SU-DHL-6 (cell line): ENCODE measurements at regions not wholly inside any gene's neighbourhood (a gene's known extent, or its start where the extent isn't known, plus 50 kb on each side); places are given as distances from the start of the nearest gene placed in this dataset.

Source experiments
- H2AFZ ChIP-seq: fragments of 200-600 bp; sonication (generic); 2 replicates; pipeline ENCODE4 v1.6.1; 2014; ENCODE audit warnings: low read depth, mild to moderate bottlenecking, moderate library complexity, mixed read lengths, antibody characterized with exemption, low read length; ENCODE audit not compliant: severe bottlenecking
- H3F3A ChIP-seq: fragments of 200-600 bp; shearing (Covaris generic); 2 replicates; pipeline ENCODE4 v1.6.0; 2016; ENCODE audit warnings: antibody characterized with exemption, mild to moderate bottlenecking; ENCODE audit not compliant: insufficient read depth
- H3K27ac ChIP-seq: fragments of 200-600 bp; sonication (generic); 2 replicates; pipeline ENCODE4 v1.5.1; 2016; ENCODE audit warnings: low read depth, mild to moderate bottlenecking, low read length, moderate library complexity, mixed read lengths
- H3K27me3 ChIP-seq: fragments of 200-600 bp; sonication (generic), shearing (Covaris generic); 2 replicates; pipeline ENCODE4 v1.6.0; 2014; ENCODE audit warnings: mild to moderate bottlenecking, low read length
- H3K36me3 ChIP-seq: fragments of 200-600 bp; sonication (generic); 2 replicates; pipeline ENCODE4 v1.6.1; 2014; ENCODE audit warnings: mild to moderate bottlenecking, low read length, mixed read lengths
- H3K4me2 ChIP-seq: fragments of 300-600, 200-600 bp; shearing (Covaris generic), sonication (generic); 2 replicates; pipeline ENCODE4 v1.6.0; 2014; ENCODE audit warnings: low read length, low read depth, mild to moderate bottlenecking; ENCODE audit not compliant: poor library complexity, severe bottlenecking
- H3K4me3 ChIP-seq: fragments of 200-600 bp; sonication (generic); 2 replicates; pipeline ENCODE4 v1.5.1; 2014; ENCODE audit warnings: antibody characterized with exemption, low read length, mild to moderate bottlenecking, mixed read lengths; ENCODE audit not compliant: insufficient read depth, poor library complexity, severe bottlenecking
- H3K79me2 ChIP-seq: fragments of 200-600 bp; sonication (generic); 2 replicates; pipeline ENCODE4 v1.6.1; 2014; ENCODE audit warnings: mild to moderate bottlenecking, low read length, moderate library complexity; ENCODE audit not compliant: insufficient read depth
- H3K9ac ChIP-seq: fragments of 200-600 bp; sonication (generic); 2 replicates; pipeline ENCODE4 v1.7.0; 2014; ENCODE audit warnings: mild to moderate bottlenecking, low read length
- H3K9me2 ChIP-seq: fragments of 200-600 bp; sonication (generic); replicated peaks from 2 replicates; pipeline ENCODE4 v1.6.1; 2014; ENCODE audit warnings: low read length; ENCODE audit not compliant: insufficient read depth
- H3K9me3 ChIP-seq: fragments of 200-600 bp; sonication (generic); 2 replicates; pipeline ENCODE4 v1.6.1; 2014; ENCODE audit warnings: low read length, mixed read lengths; ENCODE audit not compliant: insufficient read depth
- H4K20me1 ChIP-seq: fragments of 200-600 bp; sonication (generic); 2 replicates; pipeline ENCODE4 v1.6.1; 2014; ENCODE audit warnings: low read depth, mild to moderate bottlenecking, antibody characterized with exemption, low read length, moderate library complexity, mixed read lengths
- EZH2phosphoT487 ChIP-seq: fragments of 200-600 bp; sonication (generic), shearing (Covaris generic); conservative IDR thresholded peaks from 2 replicates; pipeline ENCODE4 v1.6.1; 2018; ENCODE audit warnings: mild to moderate bottlenecking, antibody characterized with exemption, low read length, moderate library complexity, mixed read lengths
- TF ChIP-seq, protein P1 (sequence below): fragments of 200-600 bp; sonication (generic); IDR thresholded peaks from one replicate; pipeline ENCODE4 v1.5.1; 2017; ENCODE audit warnings: antibody characterized with exemption, mild to moderate bottlenecking, low read length, moderate library complexity; ENCODE audit not compliant: insufficient read depth, poor library complexity, severe bottlenecking

DNA sequence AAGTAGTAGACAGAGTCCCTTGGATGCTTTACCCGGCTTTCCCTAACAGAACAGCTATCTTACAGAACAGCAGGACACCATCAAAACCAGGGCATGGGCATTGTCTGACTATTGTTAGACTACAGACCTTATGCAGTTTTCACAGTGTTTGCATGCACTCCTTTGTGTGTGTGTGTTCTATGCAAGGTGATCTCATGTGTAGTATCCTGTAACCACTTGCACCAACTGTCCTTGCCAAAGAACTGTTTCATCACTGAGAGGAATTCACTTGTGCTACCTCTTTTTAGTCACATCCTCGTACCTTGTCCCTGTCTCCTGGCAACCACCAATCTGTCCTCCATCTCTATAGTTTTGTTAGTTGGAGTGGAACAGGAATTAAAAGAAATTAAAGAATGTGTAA lies 183.6 kb upstream of the PZP start:
- H3K79me2 ChIP-seq: no peaks in the 10 kb centered on the region
- H3K9ac ChIP-seq: no peak overlapping the region
- no peak overlapping the region for H3K4me2 ChIP-seq
- H3F3A ChIP-seq: no peaks in the 10 kb centered on the region
- TF ChIP-seq, protein P1, sequence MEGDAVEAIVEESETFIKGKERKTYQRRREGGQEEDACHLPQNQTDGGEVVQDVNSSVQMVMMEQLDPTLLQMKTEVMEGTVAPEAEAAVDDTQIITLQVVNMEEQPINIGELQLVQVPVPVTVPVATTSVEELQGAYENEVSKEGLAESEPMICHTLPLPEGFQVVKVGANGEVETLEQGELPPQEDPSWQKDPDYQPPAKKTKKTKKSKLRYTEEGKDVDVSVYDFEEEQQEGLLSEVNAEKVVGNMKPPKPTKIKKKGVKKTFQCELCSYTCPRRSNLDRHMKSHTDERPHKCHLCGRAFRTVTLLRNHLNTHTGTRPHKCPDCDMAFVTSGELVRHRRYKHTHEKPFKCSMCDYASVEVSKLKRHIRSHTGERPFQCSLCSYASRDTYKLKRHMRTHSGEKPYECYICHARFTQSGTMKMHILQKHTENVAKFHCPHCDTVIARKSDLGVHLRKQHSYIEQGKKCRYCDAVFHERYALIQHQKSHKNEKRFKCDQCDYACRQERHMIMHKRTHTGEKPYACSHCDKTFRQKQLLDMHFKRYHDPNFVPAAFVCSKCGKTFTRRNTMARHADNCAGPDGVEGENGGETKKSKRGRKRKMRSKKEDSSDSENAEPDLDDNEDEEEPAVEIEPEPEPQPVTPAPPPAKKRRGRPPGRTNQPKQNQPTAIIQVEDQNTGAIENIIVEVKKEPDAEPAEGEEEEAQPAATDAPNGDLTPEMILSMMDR: no peak
- TF ChIP-seq EZH2phosphoT487: no peak
- no peak overlapping the region for H3K27ac ChIP-seq
- H4K20me1 ChIP-seq: no peaks in the 10 kb centered on the region
- H3K36me3 ChIP-seq: no peaks in the 10 kb centered on the region
- no peak overlapping the region for H3K4me3 ChIP-seq
- no peaks in the 10 kb centered on the region for H3K9me3 ChIP-seq
- H2AFZ ChIP-seq: no peak overlapping the region
- H3K9me2 ChIP-seq: no peaks in the 10 kb centered on the region
- no peaks in the 10 kb centered on the region for H3K27me3 ChIP-seq

DNA sequence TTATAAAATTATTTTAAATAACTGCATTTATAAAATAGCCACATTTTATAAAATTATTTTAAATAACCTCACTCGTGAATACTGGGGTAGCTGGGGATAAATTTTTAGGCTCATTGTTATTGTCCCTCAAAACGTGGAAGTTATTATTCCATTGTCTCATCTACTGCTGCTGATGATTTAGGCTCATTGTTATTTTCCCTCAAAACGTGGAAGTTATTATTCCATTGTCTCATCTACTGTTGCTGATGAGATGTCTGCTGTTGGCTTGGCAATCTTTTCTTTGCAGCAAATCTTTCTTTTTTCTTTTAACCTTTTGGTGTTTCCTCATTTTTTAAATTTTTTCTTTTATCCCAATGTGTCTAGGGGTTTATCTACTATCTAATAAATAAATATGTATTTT lies 182.6 kb upstream of the PZP start:
- Histone ChIP-seq H3K9me2 (no peaks in the 10 kb centered on the region), H3F3A (no peaks in the 10 kb centered on the region), H3K27ac (no peak overlapping the region), H3K79me2 (no peaks in the 10 kb centered on the region), H4K20me1 (no peaks in the 10 kb centered on the region), H3K4me3 (no peak overlapping the region), H3K4me2 (no peak overlapping the region), H3K9ac (no peak overlapping the region), H2AFZ (no peak overlapping the region), H3K36me3 (no peaks in the 10 kb centered on the region), H3K9me3 (no peaks in the 10 kb centered on the region), H3K27me3 (no peaks in the 10 kb centered on the region)
- TF ChIP-seq, protein P1: no peak
- no peak for TF ChIP-seq EZH2phosphoT487

DNA sequence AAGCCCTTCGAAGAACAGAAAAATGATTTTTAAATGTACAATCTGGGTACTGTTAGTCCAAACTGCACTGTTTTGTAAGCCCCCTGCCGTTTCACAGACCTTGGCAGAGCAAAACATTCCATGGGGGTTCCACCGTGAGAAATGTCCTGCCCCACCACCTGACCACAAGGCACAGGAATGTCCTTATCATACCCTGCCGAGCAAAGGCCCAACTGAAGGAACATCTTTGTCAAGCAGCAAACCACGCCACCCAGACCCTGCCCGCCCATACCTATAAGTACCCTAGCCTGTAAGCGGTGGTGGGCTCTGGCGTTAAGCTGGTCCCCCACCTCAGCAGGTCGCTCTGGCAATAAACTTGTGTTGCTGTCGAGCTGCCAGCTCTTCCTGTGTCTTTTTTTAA lies 181.6 kb upstream of the PZP start:
- H3K9me2 ChIP-seq: no peaks in the 10 kb centered on the region
- H4K20me1 ChIP-seq: no peaks in the 10 kb centered on the region
- no peak overlapping the region for H3K27ac ChIP-seq
- H2AFZ ChIP-seq: no peak overlapping the region
- no peaks in the 10 kb centered on the region for H3K36me3 ChIP-seq
- no peaks in the 10 kb centered on the region for H3K9me3 ChIP-seq
- H3K9ac ChIP-seq: no peak overlapping the region
- no peaks in the 10 kb centered on the region for H3K27me3 ChIP-seq
- TF ChIP-seq, protein P1: no peak
- no peak for TF ChIP-seq EZH2phosphoT487
- H3K79me2 ChIP-seq: no peaks in the 10 kb centered on the region
- H3K4me2 ChIP-seq: no peak overlapping the region
- H3F3A ChIP-seq: no peaks in the 10 kb centered on the region
- no peak overlapping the region for H3K4me3 ChIP-seq

DNA sequence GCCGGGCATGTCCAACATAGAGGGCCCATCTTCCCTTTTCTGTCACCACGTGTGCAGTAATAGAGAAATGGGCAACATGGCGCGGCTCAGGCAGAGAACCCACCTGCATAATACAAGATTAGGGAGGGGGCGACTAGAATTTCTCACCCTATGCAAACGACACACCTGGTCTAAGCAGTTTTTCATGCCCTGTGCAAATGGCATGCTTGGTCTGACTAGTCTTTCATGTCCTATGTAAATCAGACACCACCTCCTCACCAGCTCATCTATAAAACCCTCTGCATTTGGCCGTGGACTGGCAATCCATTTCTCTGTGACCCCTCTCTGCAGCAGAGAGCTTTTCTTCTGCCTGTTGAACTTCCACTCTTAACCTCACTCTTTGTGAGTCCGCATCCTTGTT lies 180.2 kb upstream of the PZP start:
- no peak overlapping the region for H3K9ac ChIP-seq
- H3K4me3 ChIP-seq: no peak overlapping the region
- no peaks in the 10 kb centered on the region for H3K36me3 ChIP-seq
- no peaks in the 10 kb centered on the region for H3K9me2 ChIP-seq
- TF ChIP-seq EZH2phosphoT487: no peak
- TF ChIP-seq, protein P1: no peak
- H3K27me3 ChIP-seq: no peaks in the 10 kb centered on the region
- H3K9me3 ChIP-seq: no peaks in the 10 kb centered on the region
- H3F3A ChIP-seq: no peaks in the 10 kb centered on the region
- H3K4me2 ChIP-seq: no peak overlapping the region
- no peaks in the 10 kb centered on the region for H3K79me2 ChIP-seq
- H4K20me1 ChIP-seq: no peaks in the 10 kb centered on the region
- no peak overlapping the region for H3K27ac ChIP-seq
- H2AFZ ChIP-seq: no peak overlapping the region
